Fibroblast of lung (primary cell): ENCODE measurements at regions not wholly inside any gene's neighbourhood (a gene's known extent, or its start where the extent isn't known, plus 50 kb on each side); places are given as distances from the start of the nearest gene placed in this dataset.

Source experiments
- CTCF ChIP-seq, 2 donors: IDR thresholded peaks in 1 of 2; conservative IDR thresholded peaks in 1 of 2; 1 replicate in 1 of 2; 2 replicates in 1 of 2; pipeline ENCODE4 v1.5.1; 2011 to 2012; ENCODE audit warnings: low read length in 2 of 2, control low read depth in 1 of 2, inconsistent platforms in 1 of 2, low read depth in 1 of 2, mild to moderate bottlenecking in 1 of 2
- EZH2 ChIP-seq: IDR thresholded peaks from 2 replicates; pipeline ENCODE4 v1.5.1; 2012; ENCODE audit warnings: low read length, control low read depth, mild to moderate bottlenecking; ENCODE audit errors: missing control alignments

- TF ChIP-seq CTCF (conservative IDR thresholded peaks at IDR 0.05 in 1 of 2, IDR thresholded peaks at IDR 0.05 in 1 of 2; ENCODE audit: low read depth in 1 of 2, low read length in 2 of 2), result no peak
- TF ChIP-seq EZH2, result no peak
Measured at GRCh38 chr1:81554534-81554933, 246.2 kb upstream of the ADGRL2 start.
